ENCODE measurements at regions not wholly inside any gene's neighbourhood (a gene's known extent, or its start where the extent isn't known, plus 50 kb on each side); places are given as distances from the start of the nearest gene placed in this dataset.

DNA sequence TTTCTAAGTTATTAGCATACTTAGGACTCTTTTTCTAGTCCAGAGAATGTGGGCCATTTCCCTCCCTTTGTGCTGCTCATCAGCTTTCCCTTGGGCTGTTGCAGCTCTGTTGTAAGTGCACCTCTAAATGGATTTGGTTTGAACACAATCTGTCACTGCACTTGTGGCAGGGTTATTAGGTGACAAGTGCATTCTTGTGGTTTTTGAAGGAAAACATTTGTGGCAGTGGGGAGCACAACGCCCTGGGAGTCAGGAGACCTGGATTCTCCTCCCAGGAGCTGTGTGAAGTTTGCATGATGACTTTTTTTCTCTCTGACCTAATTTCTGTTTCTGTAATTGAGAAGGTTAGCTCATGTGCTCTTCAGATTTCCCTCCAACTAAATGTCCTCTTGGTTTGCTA lies 630.9 kb upstream of the FAM98A start:
- no peak for TF ChIP-seq EP300 (IDR thresholded peaks at IDR 0.05)
- TF ChIP-seq, protein P1, sequence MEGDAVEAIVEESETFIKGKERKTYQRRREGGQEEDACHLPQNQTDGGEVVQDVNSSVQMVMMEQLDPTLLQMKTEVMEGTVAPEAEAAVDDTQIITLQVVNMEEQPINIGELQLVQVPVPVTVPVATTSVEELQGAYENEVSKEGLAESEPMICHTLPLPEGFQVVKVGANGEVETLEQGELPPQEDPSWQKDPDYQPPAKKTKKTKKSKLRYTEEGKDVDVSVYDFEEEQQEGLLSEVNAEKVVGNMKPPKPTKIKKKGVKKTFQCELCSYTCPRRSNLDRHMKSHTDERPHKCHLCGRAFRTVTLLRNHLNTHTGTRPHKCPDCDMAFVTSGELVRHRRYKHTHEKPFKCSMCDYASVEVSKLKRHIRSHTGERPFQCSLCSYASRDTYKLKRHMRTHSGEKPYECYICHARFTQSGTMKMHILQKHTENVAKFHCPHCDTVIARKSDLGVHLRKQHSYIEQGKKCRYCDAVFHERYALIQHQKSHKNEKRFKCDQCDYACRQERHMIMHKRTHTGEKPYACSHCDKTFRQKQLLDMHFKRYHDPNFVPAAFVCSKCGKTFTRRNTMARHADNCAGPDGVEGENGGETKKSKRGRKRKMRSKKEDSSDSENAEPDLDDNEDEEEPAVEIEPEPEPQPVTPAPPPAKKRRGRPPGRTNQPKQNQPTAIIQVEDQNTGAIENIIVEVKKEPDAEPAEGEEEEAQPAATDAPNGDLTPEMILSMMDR (IDR thresholded peaks at IDR 0.05) = no peak
